PFSK-1 (cell line): ENCODE measurements at regions not wholly inside any gene's neighbourhood (a gene's known extent, or its start where the extent isn't known, plus 50 kb on each side); places are given as distances from the start of the nearest gene placed in this dataset.

Source experiments
- FOXP2 ChIP-seq: optimal IDR thresholded peaks from 2 replicates; pipeline ENCODE3; 2011; ENCODE audit warnings: borderline replicate concordance, control low read depth, inconsistent platforms; ENCODE audit not compliant: insufficient read depth; ENCODE audit errors: extremely low read length, extremely low read depth
- POLR2AphosphoS5 ChIP-seq: IDR thresholded peaks from 2 replicates; pipeline ENCODE4 v1.6.1; 2012; ENCODE audit warnings: low read depth, mild to moderate bottlenecking, control low read depth, low read length, moderate library complexity
- SIN3A ChIP-seq: IDR thresholded peaks from 2 replicates; pipeline ENCODE4 v1.6.1; 2012; ENCODE audit warnings: mild to moderate bottlenecking, low read length, moderate library complexity, borderline replicate concordance; ENCODE audit not compliant: insufficient read depth
- TAF1 ChIP-seq: IDR thresholded peaks from 2 replicates; pipeline ENCODE4 v1.6.1; 2012; ENCODE audit warnings: low read length, control low read depth, borderline replicate concordance; ENCODE audit not compliant: insufficient read depth
- TF ChIP-seq, protein P1 (sequence below), 2 experiments: IDR thresholded peaks; 2 replicates each; pipeline versions ENCODE4 v1.6.1 to v1.8.0; 2011 to 2012; ENCODE audit warnings: low read depth in 2 of 2, low read length in 2 of 2, control low read depth in 1 of 2, inconsistent platforms in 1 of 2, mild to moderate bottlenecking in 1 of 2, moderate library complexity in 1 of 2; ENCODE audit not compliant: insufficient read depth in 1 of 2

DNA sequence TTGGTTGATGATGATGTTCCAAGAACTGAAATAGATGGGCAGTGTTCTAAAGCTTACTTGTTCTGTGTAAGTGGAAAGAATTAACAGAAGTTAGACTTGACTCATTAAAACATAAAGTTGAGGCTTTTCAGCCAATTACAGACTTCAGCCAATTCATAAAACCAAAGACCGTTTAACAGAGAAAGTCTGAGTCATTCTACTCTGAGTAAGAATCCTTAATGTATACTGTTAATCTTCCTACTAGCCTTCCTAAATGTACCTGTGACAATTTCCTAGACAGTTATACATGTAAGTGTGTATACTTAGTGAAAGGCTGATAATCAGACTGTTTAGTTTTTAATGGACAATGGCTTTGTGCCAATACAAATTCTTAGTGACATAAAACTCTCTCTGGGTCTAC is 681.0 kb downstream of the RPL10L start:
- no peak for TF ChIP-seq FOXP2
- TF ChIP-seq, protein P1, sequence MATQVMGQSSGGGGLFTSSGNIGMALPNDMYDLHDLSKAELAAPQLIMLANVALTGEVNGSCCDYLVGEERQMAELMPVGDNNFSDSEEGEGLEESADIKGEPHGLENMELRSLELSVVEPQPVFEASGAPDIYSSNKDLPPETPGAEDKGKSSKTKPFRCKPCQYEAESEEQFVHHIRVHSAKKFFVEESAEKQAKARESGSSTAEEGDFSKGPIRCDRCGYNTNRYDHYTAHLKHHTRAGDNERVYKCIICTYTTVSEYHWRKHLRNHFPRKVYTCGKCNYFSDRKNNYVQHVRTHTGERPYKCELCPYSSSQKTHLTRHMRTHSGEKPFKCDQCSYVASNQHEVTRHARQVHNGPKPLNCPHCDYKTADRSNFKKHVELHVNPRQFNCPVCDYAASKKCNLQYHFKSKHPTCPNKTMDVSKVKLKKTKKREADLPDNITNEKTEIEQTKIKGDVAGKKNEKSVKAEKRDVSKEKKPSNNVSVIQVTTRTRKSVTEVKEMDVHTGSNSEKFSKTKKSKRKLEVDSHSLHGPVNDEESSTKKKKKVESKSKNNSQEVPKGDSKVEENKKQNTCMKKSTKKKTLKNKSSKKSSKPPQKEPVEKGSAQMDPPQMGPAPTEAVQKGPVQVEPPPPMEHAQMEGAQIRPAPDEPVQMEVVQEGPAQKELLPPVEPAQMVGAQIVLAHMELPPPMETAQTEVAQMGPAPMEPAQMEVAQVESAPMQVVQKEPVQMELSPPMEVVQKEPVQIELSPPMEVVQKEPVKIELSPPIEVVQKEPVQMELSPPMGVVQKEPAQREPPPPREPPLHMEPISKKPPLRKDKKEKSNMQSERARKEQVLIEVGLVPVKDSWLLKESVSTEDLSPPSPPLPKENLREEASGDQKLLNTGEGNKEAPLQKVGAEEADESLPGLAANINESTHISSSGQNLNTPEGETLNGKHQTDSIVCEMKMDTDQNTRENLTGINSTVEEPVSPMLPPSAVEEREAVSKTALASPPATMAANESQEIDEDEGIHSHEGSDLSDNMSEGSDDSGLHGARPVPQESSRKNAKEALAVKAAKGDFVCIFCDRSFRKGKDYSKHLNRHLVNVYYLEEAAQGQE (IDR thresholded peaks at IDR 0.05; ENCODE audit: insufficient read depth in 1 of 2, low read depth in 2 of 2, low read length in 2 of 2) = no peak
- no peak for TF ChIP-seq POLR2AphosphoS5
- TF ChIP-seq TAF1 = no peak
- TF ChIP-seq SIN3A = no peak

GRCh38 chr14:45968037-45968436 is 683.5 kb downstream of the RPL10L start:
- TF ChIP-seq, protein P1 (IDR thresholded peaks at IDR 0.05; ENCODE audit: insufficient read depth in 1 of 2, low read depth in 2 of 2, low read length in 2 of 2) = no peak
- no peak for TF ChIP-seq POLR2AphosphoS5
- TF ChIP-seq FOXP2 = no peak
- no peak for TF ChIP-seq TAF1
- TF ChIP-seq SIN3A = no peak

GRCh38 chr14:45949479-45949878 is 696.5 kb upstream of the MIS18BP1 start:
- no peak for TF ChIP-seq SIN3A
- no peak for TF ChIP-seq FOXP2
- TF ChIP-seq TAF1 = no peak
- TF ChIP-seq, protein P1 (IDR thresholded peaks at IDR 0.05; ENCODE audit: insufficient read depth in 1 of 2, low read depth in 2 of 2, low read length in 2 of 2) = no peak
- TF ChIP-seq POLR2AphosphoS5 = no peak

DNA sequence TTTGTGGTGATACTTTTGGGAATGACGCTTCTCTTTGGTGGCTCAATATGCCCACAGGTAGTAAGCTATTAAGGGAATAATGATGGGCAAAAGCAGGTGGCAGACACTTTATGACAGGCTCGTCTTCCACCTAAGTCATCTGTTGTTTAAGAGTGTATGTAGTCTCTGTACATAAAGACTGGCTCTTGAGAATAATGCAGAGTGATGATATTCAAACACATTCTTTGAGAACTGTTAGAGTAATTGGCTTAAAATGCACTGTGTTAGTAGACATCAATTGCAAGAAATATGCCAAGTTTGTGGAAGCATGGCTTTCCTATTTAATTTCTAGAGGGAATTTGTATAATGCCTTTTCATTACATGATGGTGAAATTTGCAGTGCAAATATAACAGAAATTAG is 694.8 kb upstream of the MIS18BP1 start:
- TF ChIP-seq POLR2AphosphoS5 (no peak), FOXP2 (no peak), TAF1 (no peak), SIN3A (no peak)
- TF ChIP-seq, protein P1 (IDR thresholded peaks at IDR 0.05; ENCODE audit: insufficient read depth in 1 of 2, low read depth in 2 of 2, low read length in 2 of 2) = no peak

GRCh38 chr14:45946251-45946650 is 693.2 kb upstream of the MIS18BP1 start:
- TF ChIP-seq FOXP2 = no peak
- no peak for TF ChIP-seq POLR2AphosphoS5
- TF ChIP-seq, protein P1 (IDR thresholded peaks at IDR 0.05; ENCODE audit: insufficient read depth in 1 of 2, low read depth in 2 of 2, low read length in 2 of 2) = no peak
- TF ChIP-seq SIN3A = no peak
